ENCODE measurements at regions not wholly inside any gene's neighbourhood (a gene's known extent, or its start where the extent isn't known, plus 50 kb on each side); places are given as distances from the start of the nearest gene placed in this dataset.
"Not testable (repeated sequence)": the region's sequence is repeated elsewhere in the genome, so short reads cannot be mapped to it uniquely, and the experiment has no call there.

- Mint-ChIP-seq H3K27ac (no peak overlapping the region), H3K36me3 (ENCODE audit: insufficient read depth in 1 of 3, low read depth in 3 of 3) (no peaks in the 10 kb centered on the region; a peak in 1 of 7 replicates), H3K4me1 (peaks cover 10 to 11% of the 10 kb centered on the region in 2 experiments), H3K4me3 (no peak overlapping the region), H3K9me3 (peaks cover 0 to under 1% of the 10 kb centered on the region in 2 experiments; a peak in 2 of 5 replicates), H3K27me3 (ENCODE audit: low read depth) (peaks cover 1% of the 10 kb centered on the region; the same call in 1 of the 2 replicates)
- Histone ChIP-seq H4K20me1 (ENCODE audit: control insufficient read depth, insufficient read depth, insufficient read length) (no peaks in the 10 kb centered on the region), H2AK5ac (ENCODE audit: insufficient read length, low read length) (no peak overlapping the region), H3K18ac (ENCODE audit: insufficient read length, low read depth, low read length) (no peak overlapping the region), H4K5ac (ENCODE audit: insufficient read length, low read depth, low read length) (no peak overlapping the region), H2AFZ (ENCODE audit: low read length) (no peak overlapping the region), H3K9me3 (ENCODE audit: control insufficient read depth, low read depth, low read length) (no peaks in the 10 kb centered on the region), H3K14ac (ENCODE audit: insufficient read depth, low read length) (no peak overlapping the region), H3K4me1 (ENCODE audit: insufficient read depth, low read length) (no peaks in the 10 kb centered on the region; the same call in 1 of the 2 replicates), H4K91ac (ENCODE audit: insufficient read length, low read depth, low read length) (no peak overlapping the region), H2BK12ac (ENCODE audit: insufficient read length, low read depth, low read length) (no peak overlapping the region), H2BK15ac (ENCODE audit: low read depth, low read length) (no peak overlapping the region), H3K4ac (ENCODE audit: low read depth, low read length) (no peak overlapping the region), H3K23me2 (ENCODE audit: insufficient read length, low read depth, low read length, poor library complexity, severe bottlenecking) (no peaks in the 10 kb centered on the region), H2BK120ac (ENCODE audit: low read depth, low read length, poor library complexity, severe bottlenecking) (no peak overlapping the region), H3K23ac (ENCODE audit: insufficient read length, low read depth, low read length) (no peak overlapping the region), H3T11ph (ENCODE audit: low read length) (no peak overlapping the region), H3K56ac (ENCODE audit: insufficient read length, low read depth, low read length) (no peak overlapping the region), H3K27me3 (ENCODE audit: insufficient read depth, low read length) (no peaks in the 10 kb centered on the region), H3K9ac (ENCODE audit: extremely low read depth, insufficient read length, low read length) (no peak overlapping the region), H2BK5ac (ENCODE audit: insufficient read length, low read length) (no peak overlapping the region), H3K79me1 (ENCODE audit: insufficient read depth, low read depth, low read length, poor library complexity, severe bottlenecking) (no peaks in the 10 kb centered on the region), H3K27ac (ENCODE audit: insufficient read length, low read depth, low read length) (no peak overlapping the region), H3K79me2 (ENCODE audit: insufficient read depth, low read length) (no peaks in the 10 kb centered on the region), H2BK20ac (ENCODE audit: low read depth, low read length, poor library complexity, severe bottlenecking) (no peak overlapping the region), H4K8ac (replicated peaks; ENCODE audit: insufficient read length, low read depth, low read length) (no peak overlapping the region), H3K4me2 (ENCODE audit: insufficient read depth, insufficient read length, low read length) (no peak overlapping the region)
- no peak for TF ChIP-seq CTCF (conservative IDR thresholded peaks at IDR 0.05)
- DNase-seq, result no peak
- no CpG with 5 or more reads among the region's 1 CpG for WGBS (ENCODE audit: extremely low coverage, insufficient read length, low lambda C conversion rate)
Measured at GRCh38 chr6:15110726-15111354, 135.0 kb upstream of the JARID2 start.

- H2BK15ac ChIP-seq (ENCODE audit: low read depth, low read length); H2AFZ ChIP-seq (ENCODE audit: low read length); H3K36me3 Mint-ChIP-seq (ENCODE audit: insufficient read depth in 1 of 3, low read depth in 3 of 3); H3K79me1 ChIP-seq (ENCODE audit: insufficient read depth, low read depth, low read length, poor library complexity, severe bottlenecking); DNase-seq; H3K79me2 ChIP-seq (ENCODE audit: insufficient read depth, low read length); H2BK20ac ChIP-seq (ENCODE audit: low read depth, low read length, poor library complexity, severe bottlenecking); H3K9me3 ChIP-seq (ENCODE audit: control insufficient read depth, low read depth, low read length); H3K14ac ChIP-seq (ENCODE audit: insufficient read depth, low read length); H2BK120ac ChIP-seq (ENCODE audit: low read depth, low read length, poor library complexity, severe bottlenecking); H3K27me3 Mint-ChIP-seq (ENCODE audit: low read depth); H4K20me1 ChIP-seq (ENCODE audit: control insufficient read depth, insufficient read depth, insufficient read length); H2BK5ac ChIP-seq (ENCODE audit: insufficient read length, low read length); H3K27ac Mint-ChIP-seq; H3K27ac ChIP-seq (ENCODE audit: insufficient read length, low read depth, low read length); H3K4me2 ChIP-seq (ENCODE audit: insufficient read depth, insufficient read length, low read length); H3K9me3 Mint-ChIP-seq; H2AK5ac ChIP-seq (ENCODE audit: insufficient read length, low read length); H3K23ac ChIP-seq (ENCODE audit: insufficient read length, low read depth, low read length); H3K9ac ChIP-seq (ENCODE audit: extremely low read depth, insufficient read length, low read length); H3K4ac ChIP-seq (ENCODE audit: low read depth, low read length); H4K8ac ChIP-seq (replicated peaks; ENCODE audit: insufficient read length, low read depth, low read length); H4K5ac ChIP-seq (ENCODE audit: insufficient read length, low read depth, low read length); H2BK12ac ChIP-seq (ENCODE audit: insufficient read length, low read depth, low read length); H4K91ac ChIP-seq (ENCODE audit: insufficient read length, low read depth, low read length); H3K23me2 ChIP-seq (ENCODE audit: insufficient read length, low read depth, low read length, poor library complexity, severe bottlenecking); H3K27me3 ChIP-seq (ENCODE audit: insufficient read depth, low read length); H3K56ac ChIP-seq (ENCODE audit: insufficient read length, low read depth, low read length); H3K4me1 ChIP-seq (ENCODE audit: insufficient read depth, low read length); H3K18ac ChIP-seq (ENCODE audit: insufficient read length, low read depth, low read length); H3K4me3 Mint-ChIP-seq; H3T11ph ChIP-seq (ENCODE audit: low read length): not testable (repeated sequence)
- WGBS (ENCODE audit: extremely low coverage, insufficient read length, low lambda C conversion rate), result no CpG with 5 or more reads among the region's 1 CpG
- H3K4me1 Mint-ChIP-seq, result peaks cover 10 to 11% of the 10 kb centered on the region in 2 experiments
Measured at GRCh38 chr6:15111576-15111975, 134.3 kb upstream of the JARID2 start.
